NCI-H524 (cell line): ENCODE measurements at regions not wholly inside any gene's neighbourhood (a gene's known extent, or its start where the extent isn't known, plus 50 kb on each side); places are given as distances from the start of the nearest gene placed in this dataset.

Source experiments
- DNase-seq, 2 experiments: peaks; one replicate each; lab custom pipeline; 2025; lab: John Stamatoyannopoulos, UW

DNA sequence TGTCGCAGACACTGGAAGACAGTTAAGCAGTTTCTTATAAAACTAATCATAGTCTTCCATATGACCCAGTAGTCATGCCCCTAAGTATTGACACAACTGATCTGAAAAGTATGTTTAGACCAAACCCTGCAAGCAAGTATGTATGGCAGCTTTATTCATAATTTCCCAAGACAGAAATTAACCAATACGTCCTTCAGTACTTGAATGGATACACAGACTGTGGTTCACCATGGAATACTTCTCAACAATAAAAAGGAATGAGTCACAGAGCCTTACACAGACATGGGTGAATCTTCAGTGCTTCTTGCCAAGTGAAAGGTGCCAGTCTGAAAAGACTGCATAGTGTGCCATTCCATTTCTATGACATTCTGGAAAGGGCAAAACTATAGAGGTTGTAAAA lies 50.2 kb upstream of the AKR1E2 start:
- no peak for DNase-seq

- no peak for DNase-seq
Observed at GRCh38 chr10:4772202-4772570, 53.8 kb upstream of the AKR1E2 start.

GRCh38 chr10:4771554-4772201 lies 54.3 kb upstream of the AKR1E2 start:
- no peak for DNase-seq

DNA sequence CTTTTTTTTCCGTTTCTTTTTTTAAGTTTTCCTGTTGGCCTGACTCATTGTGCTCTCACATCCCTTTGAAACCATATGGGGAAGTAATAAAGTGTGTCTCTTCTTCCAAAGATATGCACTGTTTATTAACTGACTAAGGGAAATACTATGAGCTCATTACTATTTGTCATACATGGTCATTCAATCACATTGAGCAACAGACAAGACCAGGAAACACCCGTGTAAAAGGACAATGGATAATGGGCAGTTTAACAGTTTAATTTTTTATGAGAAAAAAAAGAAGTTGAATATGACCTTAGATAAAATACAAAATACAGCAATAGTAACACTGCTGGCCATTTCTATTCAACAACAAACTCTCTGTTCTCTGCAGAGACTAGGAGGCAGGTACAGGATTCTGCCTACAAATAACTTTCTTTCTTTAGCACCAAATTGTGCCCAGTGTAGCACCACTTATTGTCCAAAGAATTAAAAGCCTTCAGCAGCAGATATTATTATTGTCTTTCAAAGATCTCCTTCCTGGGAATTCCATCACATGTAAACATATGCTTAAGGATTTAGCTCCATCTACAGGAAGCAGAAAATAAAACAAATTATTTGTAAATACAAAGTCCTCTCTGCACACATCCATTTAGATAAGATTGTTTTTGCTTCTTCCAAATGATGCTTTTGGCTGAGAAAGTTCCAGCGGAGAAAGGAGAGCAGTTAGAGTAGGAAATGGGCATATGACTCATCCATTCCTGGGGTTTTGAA lies 55.0 kb upstream of the AKR1E2 start:
- no peak for DNase-seq

DNA sequence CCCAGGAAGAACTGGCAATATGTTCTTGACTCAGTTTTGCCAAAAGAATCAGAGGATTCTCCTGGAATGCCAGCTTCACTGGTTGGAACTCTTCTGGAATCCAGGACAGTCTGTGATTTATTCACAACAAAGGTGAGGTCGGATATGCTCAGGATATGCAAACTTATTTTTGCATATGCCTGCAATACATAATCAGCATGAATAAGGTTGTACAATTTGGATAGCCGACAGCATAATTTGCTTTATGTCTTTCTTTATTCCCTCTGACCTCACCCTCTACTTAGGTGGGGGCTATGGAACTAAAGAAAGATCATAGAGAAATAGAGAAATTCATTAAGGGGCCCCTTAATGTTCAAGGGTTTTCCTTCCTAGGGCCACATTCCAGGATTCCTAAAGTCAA lies 57.6 kb upstream of the AKR1E2 start:
- no peak for DNase-seq

DNA sequence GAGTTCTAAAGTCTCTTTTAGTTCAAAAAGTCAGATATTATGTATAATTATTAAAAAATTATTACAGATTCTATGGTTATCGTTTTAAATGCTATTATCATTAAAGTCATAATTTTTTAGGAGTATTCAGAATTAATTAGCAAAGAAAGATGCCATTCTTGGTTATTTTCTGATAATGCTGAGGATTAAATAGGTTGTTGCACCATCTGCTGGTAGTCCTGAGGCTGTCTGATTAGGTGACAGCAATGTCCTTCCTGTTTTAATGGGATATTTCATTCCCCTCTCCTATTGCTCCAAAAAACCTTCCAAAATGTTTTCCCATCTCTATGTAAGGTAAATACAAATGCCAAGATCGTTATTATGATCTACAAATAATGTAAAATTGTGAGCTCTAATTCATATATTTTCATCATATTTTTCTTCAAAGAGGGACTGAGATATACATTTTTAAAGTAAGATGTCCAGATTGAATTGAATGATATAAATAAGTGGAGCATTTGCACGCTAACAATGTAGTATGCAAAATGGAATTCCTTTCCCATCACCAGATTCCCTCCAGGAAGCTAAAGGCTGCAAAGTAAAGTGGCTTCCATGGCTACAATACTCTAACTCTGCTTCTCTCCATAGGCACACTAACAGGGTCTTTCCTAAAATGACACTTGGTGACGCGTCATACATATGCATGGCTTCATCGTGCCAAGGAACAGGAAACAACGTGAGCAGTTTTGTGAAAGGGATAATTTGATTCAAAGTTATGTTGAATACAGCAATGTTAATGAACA lies 58.8 kb upstream of the AKR1E2 start:
- DNase-seq: no peak

GRCh38 chr10:4766454-4766853 lies 59.6 kb upstream of the AKR1E2 start:
- DNase-seq: no peak

GRCh38 chr10:4765428-4765827 lies 60.6 kb upstream of the AKR1E2 start:
- no peak for DNase-seq

- no peak for DNase-seq
Observed at GRCh38 chr10:4763960-4764428, 62.0 kb upstream of the AKR1E2 start.

DNA sequence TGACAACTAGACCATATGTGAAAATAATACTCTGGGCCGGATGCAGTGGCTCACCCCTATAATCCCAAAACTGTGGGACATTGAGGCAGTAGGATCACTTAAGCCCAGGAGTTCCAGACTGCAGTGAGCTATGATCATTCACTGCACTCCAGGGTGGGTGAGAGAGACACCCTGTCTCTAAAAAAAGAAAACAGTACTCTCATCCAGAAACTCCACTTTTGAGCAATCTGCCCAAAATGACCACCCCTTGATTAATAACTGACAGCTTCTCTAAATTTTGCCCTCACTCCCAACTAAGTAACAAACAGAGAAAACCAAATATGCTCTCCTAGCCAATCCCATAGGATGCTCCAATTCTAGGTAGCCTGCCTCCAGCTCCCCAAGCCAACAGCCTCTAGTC lies 62.5 kb upstream of the AKR1E2 start:
- no peak for DNase-seq

GRCh38 chr10:4758256-4758655 lies 67.8 kb upstream of the AKR1E2 start:
- no peak for DNase-seq

DNA sequence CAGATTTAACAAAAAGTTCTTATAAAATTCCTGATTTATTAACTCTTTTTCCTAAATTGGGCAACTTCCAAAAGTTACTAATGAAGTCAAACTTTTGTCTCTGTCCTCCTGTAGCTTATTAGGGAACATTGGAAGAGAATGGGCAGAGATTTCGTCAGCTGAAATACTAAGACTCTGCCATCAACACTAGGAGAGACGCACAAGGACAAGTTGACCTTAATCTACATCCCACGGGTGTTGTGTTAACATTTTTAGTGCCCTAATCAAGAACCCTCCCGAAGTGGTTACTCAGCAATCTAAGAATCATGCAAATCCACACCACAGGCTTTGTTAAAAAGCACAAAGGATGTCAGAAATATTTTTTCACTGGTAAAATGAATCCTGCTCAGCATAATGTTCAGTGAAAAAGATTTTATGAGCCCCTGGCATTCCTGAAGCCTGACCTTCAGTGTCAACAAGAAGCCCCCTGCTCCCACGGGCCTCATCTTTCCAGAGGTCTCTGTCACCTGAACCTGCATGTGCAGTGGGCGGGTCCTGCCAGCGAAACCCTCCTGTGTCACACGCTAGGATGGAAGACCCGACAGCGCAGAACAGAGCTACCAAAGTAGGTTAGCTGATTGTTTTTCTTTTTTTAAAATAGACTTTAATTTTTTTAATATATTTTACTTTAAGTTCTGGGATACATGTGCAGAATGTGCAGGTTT lies 70.6 kb upstream of the AKR1E2 start:
- DNase-seq: no peak

DNA sequence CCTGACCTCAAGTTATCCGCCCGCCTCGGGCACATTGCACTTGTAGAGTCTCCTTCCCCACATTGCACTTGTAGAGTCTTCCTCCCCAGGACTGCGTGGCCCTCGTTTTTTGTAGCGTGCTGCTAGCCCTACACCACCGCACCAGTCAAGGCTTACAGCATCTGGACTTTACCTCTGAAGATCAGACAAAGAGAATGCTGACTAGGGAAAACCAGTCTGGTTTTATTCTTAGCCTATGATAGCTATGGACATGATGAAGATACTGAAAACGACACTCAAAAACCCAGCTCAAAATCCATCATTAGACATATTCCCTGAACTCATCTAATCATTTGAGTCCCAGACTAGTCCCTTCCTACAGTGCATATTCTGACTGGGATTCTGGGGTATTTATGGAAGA lies 71.9 kb upstream of the AKR1E2 start:
- no peak for DNase-seq

DNA sequence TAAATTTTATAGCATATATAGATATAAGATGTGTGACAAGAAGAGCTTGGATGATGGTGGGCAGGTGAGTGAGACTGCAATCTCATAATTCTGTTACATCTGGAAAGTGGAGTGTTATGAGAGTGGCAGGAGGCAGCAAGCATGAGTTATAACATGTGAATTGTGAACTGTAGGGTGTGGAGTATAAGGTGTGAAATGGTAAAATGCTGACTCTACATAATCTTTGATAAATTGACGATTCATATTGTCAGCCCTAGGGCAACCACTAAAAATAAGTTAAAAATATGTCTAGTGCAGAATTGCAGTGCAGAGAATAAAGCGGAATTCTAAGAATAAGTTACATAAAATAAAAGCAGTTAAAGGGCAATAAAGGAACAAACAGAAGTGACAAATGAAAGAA lies 74.8 kb upstream of the AKR1E2 start:
- DNase-seq: no peak

- DNase-seq: no peak
Observed at GRCh38 chr10:4749271-4749574, 76.8 kb upstream of the AKR1E2 start.

GRCh38 chr10:4748491-4749270 lies 77.3 kb upstream of the AKR1E2 start:
- no peak for DNase-seq

GRCh38 chr10:4742217-4742616 lies 83.8 kb upstream of the AKR1E2 start:
- DNase-seq: no peak

DNA sequence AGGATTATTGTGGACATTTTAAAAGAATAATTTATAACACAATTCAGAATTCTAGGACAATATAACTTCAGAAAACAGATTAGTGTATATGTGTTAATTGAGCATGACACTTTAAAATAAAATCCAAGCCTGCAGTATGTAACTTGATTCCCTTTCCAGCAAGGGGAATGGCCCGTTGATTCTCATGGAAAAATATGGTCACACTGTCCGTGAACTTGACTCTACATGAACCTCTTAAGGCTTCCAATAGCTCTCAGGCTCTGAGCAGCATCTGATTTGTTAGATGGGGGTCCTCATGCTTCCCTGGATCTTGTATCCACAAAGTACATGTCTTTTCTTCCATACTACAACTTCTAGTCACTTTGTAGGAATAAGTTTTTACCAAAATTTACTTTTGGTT lies 85.5 kb upstream of the AKR1E2 start:
- no peak for DNase-seq

- DNase-seq: no peak
Observed at GRCh38 chr10:4736608-4737007, 89.4 kb upstream of the AKR1E2 start.

DNA sequence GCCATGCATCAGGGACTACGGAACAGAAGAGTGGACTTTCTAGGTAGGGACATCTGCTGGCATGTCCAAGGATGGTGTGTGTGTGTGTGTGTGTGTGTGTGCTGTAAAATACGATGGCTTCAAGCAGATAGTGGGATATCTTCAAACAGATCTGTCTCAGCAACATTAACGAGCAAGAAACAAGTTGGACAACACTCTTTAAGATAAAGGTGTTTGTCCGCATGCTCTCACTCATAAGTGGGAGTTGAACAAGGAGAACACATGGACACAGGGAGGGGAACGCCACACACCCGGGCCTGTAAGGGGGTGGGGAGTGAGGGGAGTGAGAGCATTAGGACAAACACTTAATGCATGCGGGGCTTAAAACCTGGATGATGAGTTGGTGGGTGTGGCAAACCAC lies 89.8 kb upstream of the AKR1E2 start:
- DNase-seq: no peak

DNA sequence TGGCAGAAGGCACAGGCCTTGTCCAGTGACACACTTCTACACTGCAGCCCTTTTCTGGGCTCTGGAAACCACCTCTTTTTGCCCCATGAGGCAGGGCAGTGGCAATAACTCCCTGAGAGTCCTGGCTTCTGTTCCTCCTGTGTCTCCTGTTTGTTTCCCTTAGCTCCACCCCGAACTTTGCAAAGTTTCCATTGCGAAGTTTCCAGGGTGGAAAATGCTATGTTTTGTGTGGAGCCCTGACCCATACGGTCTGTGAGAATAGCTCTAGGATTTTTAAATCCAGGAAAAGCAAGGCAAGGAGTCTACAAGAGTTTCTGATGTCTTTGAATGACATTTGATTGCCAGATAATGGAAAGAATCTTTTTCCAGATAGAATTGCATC lies 92.2 kb upstream of the AKR1E2 start:
- no peak for DNase-seq
